NCI-H1417 treated with DMSO at 0.1 percent for 48 hours (cell line): ENCODE measurements at regions not wholly inside any gene's neighbourhood (a gene's known extent, or its start where the extent isn't known, plus 50 kb on each side); places are given as distances from the start of the nearest gene placed in this dataset.
"Not testable (repeated sequence)": the region's sequence is repeated elsewhere in the genome, so short reads cannot be mapped to it uniquely, and the experiment has no call there.

Source experiments
- DNase-seq: peaks from one replicate; lab custom pipeline; 2025; lab: John Stamatoyannopoulos, UW

- DNase-seq = no peak
Measured at GRCh38 chr4:177185151-177185550, 124.5 kb upstream of the NEIL3 start.

GRCh38 chr4:177185579-177185978 lies 124.1 kb upstream of the NEIL3 start:
- no peak for DNase-seq

DNA sequence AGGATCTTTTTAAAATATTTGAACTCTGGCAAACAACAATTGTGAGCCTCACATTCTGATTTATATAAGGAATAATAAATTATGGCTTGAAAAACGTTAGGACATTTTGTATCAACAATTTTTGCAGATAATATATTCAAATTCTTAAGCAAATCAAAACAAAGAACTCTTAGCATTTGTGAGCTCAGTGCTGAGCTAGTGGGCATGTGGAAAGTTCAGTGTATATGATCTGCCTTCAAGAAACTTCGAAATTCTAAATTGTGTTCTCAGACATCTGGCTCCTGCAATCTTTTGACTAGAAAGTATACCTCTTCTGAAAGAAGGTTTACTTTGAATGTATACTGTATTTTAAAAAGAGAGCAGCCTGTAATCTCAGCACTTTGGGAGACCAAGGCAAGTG lies 122.3 kb upstream of the NEIL3 start:
- DNase-seq = no peak

DNA sequence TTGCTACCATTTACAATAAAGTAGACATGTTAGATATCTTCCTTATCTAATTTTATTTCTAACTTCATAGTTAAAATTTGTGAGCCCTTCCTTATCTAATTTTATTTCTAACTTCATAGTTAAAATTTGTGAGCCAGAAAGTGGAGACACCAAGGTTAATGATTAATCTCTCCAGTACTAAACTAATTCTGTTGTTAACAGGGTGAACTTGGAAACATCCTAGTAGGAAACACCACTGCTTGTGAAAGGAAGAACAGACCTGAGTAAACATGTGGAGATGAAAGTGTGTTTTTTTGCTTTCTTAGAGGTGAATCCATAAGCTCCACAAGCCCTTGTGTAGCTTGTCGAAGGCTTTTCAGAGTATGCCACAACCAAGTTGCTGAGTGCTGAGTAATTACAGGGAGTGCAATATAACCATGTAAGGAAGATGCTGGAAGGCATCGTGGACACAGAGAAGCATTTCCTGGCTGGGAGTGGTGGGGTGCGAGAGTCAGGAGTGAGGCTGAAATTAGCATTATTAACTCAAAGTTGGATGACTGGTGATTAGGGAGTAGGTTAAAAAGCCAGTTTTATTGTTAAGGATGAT lies 118.6 kb upstream of the NEIL3 start:
- no peak for DNase-seq

DNA sequence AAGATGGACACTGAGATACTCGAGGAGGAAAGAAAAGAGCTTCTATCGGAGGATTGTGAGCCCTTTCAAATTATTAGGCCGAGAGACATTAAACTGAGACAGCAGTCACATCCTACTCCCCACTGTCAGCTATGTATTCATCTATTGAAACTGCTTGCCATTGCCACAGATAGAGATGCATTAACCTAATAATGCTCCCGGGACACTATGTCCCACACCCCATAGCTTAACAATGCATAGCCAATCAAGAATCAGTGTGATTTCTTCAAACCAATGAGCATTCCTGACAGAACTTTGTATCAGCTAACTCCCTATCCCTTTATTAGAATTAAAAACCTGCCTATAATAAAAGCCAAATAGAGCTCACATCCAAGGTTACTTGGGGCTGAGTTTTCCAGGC lies 118.1 kb upstream of the NEIL3 start:
- DNase-seq = no peak

- no peak for DNase-seq
Measured at GRCh38 chr4:177191991-177192390, 117.7 kb upstream of the NEIL3 start.

DNA sequence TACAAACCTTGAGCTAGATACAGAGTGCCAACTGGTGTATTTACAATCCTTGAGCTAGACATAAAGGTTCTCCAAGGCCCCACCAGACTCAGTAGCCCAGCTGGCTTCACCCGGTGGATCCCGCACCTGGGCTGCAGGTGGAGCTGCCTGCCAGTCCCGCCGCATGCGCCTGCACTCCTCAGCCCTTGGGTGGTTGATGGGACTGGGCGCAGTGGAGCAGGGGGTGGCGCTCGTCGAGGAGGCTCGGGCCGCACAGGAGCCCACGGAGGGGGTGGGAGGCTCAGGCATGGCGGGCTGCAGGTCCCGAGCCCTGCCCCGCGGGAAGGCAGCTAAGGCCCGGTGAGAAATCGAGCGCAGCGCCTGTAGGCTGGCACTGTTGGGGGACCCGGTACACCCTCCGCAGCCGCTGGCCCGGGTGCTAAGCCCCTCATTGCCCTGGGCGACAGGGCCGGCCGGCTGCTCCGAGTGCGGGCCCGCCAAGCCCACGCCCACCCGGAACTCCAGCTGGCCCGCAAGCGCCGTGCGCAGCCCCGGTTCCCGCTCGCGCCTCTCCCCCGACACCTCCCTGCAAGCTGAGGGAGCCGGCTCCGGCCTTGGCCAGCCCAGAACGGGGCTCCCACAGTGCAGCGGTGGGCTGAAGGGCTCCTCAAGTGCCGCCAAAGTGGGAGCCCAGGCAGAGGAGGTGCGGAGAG lies 116.5 kb upstream of the NEIL3 start:
- not testable (repeated sequence) for DNase-seq

GRCh38 chr4:177194906-177195305 lies 114.8 kb upstream of the NEIL3 start:
- no peak for DNase-seq

GRCh38 chr4:177196615-177197014 lies 113.1 kb upstream of the NEIL3 start:
- no peak for DNase-seq

GRCh38 chr4:177201614-177202013 lies 108.1 kb upstream of the NEIL3 start:
- DNase-seq = no peak

DNA sequence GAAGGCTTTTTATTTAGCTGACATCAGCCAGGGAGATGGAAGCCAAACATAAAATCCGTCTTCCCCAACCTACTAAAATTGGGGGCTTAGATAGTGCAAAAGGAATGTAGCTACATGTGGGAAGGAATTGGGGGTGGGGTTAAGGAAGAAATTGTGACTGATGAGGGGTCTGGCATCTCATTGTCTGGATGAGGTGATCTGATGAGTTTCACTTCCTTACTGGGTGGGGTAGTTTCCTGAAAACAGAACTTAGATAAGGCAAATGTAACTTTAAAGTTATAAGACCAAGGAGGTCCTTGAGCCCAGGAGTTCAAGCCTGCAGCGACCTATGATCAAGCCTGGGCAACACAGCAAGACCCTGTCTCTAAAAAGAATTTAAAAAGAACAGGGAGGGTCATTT lies 105.5 kb upstream of the NEIL3 start:
- DNase-seq = no peak

DNA sequence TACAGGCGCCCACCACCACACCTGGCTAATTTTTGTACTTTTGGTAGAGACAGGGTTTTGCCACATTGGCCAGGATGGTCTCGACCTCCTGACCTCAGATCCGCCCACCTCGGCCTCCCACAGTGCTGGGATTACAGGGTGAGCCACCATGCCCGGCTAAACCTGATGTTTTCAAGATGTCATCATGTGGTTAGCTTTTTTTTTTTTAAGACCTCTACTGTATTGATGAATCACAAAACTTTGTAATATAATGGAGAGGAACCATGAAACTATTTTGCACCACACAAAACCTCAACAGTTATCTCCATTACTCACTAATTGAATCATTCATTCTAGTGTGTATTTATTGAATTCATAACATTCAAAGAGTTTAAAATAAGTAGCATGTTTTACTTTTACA lies 94.7 kb upstream of the NEIL3 start:
- no peak for DNase-seq

- DNase-seq = no peak
Measured at GRCh38 chr4:177220376-177220775, 89.3 kb upstream of the NEIL3 start.

DNA sequence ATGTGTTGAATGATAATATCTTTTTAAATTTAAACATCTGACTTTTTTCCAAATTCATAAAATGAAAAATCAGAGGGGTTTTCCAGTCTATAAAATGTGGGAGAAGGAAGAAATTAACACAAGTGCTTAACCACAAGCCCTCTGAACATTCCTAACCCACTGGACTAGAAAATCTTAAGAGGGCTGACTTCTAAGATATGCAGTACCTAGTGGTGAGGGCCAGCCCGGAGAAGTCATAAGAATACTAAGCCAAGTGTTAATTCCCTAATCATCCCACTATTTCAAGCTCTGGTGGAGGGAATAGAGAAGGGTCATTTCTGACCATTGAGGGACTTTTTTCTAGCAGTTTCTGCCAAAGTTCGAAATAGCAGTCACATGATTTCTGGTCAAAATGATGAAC lies 86.9 kb upstream of the NEIL3 start:
- DNase-seq = no peak

GRCh38 chr4:177225605-177226004 lies 84.1 kb upstream of the NEIL3 start:
- DNase-seq = no peak

GRCh38 chr4:177227636-177228035 lies 82.0 kb upstream of the NEIL3 start:
- DNase-seq = no peak

GRCh38 chr4:177228599-177228998 lies 81.1 kb upstream of the NEIL3 start:
- no peak for DNase-seq

- DNase-seq = no peak
Measured at GRCh38 chr4:177229331-177229730, 80.3 kb upstream of the NEIL3 start.

DNA sequence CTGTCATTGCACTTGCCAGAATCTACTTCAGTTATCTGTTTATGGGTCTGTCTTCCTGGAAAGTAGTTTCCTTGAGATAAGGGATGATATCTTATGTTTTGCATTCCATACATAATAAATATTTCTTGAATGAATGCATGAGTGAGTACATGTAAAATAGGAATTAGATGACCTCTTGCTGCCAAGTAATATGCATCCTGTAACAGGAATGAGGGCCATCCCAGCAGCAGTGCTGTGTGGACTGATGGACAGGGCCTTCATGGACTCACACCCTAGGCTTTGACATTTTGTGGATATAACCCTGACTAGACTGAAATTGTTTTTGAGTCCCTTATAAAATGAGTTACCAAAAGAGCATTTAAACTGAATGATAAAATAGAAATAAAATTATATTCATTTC lies 77.2 kb upstream of the NEIL3 start:
- DNase-seq = no peak

DNA sequence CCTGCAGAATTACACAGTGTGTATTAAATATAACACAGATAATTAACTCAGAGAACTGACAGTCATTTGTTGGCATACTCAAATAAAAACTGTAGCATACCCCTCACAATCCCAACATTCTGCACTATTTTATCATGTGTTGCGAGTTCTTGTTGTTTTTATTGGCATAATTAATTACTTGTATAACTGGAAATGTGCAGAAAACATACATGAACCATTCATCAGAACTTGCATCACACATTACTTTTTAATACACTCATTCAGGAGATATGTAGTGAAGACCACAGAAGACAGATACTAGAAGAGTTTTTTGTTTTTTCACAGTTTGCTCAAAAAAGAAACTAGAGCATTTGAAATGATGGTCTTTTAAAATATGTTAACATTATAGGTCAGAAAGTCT lies 74.6 kb upstream of the NEIL3 start:
- DNase-seq = no peak

DNA sequence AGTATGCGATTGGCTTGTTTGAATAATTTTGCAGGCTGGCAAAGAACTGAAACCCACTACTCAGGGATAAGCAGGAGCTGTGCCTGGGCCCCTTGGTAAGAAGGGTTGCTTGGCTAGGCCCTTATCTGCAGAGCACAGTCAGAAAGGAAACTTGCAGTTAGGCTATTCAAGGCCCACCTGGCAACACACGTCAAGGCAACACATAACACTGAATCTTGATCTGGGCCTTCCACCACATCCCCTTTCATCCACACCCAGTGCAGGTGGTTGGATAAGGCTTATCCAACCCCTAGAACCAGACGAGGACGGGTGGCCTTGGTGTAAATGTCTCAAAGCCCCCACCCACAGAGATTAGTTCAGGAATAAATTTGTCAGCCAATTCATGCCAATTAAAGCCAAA lies 72.8 kb upstream of the NEIL3 start:
- no peak for DNase-seq

DNA sequence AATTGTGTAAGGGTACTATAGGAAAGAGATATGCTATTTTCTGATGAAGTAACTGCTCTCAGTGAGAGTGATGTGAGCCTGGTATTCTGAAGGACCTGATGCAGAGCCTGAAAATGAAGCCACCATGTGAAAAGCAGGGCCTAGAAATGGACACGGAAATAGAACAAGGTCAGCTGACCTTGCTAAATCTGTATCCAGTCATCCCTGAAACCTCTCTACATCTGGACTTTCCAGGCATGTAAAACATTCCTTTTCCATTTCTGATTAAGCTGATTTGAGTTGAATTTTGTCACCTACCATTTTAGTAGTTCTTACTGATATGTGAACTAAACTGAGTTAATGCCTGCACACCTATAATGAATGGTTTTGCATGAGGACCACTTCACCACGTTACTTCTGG lies 72.4 kb upstream of the NEIL3 start:
- no peak for DNase-seq

DNA sequence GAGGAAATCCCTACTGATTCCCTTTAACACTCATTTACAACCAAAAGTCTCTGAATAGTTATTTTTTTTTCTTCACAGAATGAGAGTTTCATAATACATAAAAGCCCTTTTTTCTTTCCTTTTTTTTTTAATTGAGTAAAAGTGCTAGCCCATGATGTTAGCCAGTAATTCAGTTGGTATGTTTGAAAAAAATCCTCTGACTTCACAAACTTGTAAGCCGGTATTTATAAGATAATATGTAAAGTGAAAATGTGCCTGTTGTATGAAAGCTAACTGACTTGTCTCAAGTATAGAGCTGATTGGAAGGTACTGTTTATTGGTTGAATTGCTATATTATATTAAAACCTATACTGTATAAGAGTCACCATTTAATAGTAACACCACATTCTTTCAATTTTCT lies 70.2 kb upstream of the NEIL3 start:
- no peak for DNase-seq

DNA sequence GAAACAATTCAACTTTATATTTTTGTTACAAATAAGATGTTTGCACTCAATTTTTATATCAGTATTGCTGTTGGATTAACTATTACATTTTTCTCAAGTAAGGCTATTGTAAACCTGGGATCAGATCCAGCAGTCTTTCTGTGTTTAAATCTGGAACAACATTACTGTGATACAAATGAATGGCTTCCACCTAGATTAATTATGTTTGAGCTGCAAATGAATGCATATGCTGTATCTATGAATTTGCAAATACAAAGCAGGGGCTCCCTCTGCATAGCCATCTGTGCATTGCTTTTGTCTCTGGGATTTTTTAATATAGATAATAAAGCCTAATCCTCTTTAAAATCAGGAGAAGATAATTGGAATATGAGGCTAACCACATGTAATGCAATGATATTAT lies 69.8 kb upstream of the NEIL3 start:
- DNase-seq = no peak
